Uterus (tissue), 3 donors: ENCODE measurements at regions not wholly inside any gene's neighbourhood (a gene's known extent, or its start where the extent isn't known, plus 50 kb on each side); places are given as distances from the start of the nearest gene placed in this dataset.

Source experiments
- DNase-seq, 2 donors: peaks; one replicate each; pipeline ENCODE4 v3.0.0-alpha.2; 2019 to 2020
- H3K27ac ChIP-seq, 2 donors: fragments of 200-600 bp; sonication (generic); 1 replicate in 1 of 2; 2 replicates in 1 of 2; pipeline ENCODE4 v1.5.1; 2016 to 2018
- H3K27me3 ChIP-seq, 2 donors: fragments of 200-600 bp; sonication (generic); one replicate each; pipeline ENCODE4 v1.5.1; 2018 to 2019; ENCODE audit warnings: control low read depth in 1 of 2
- H3K36me3 ChIP-seq, 2 donors: fragments of 200-600 bp; sonication (generic); one replicate each; pipeline ENCODE4 v1.5.1; 2019; ENCODE audit warnings: control low read depth in 1 of 2
- H3K4me1 ChIP-seq, 2 donors: fragments of 200-600 bp; sonication (generic); one replicate each; pipeline ENCODE4 v1.5.1; 2018 to 2019; ENCODE audit warnings: control low read depth in 1 of 2
- H3K4me3 ChIP-seq, 2 donors: fragments of 200-600 bp; sonication (generic); 1 replicate in 1 of 2; 2 replicates in 1 of 2; pipeline ENCODE4 v1.5.1; 2018 to 2019; ENCODE audit warnings: mild to moderate bottlenecking in 1 of 2
- H3K9me3 ChIP-seq, 2 donors: fragments of 200-600 bp; sonication (generic); one replicate each; pipeline ENCODE4 v1.5.1; 2019; ENCODE audit warnings: control low read depth in 1 of 2
- CTCF ChIP-seq, 4 experiments: fragments of 200-600 bp in 2 of 4; fragments of 450-650 bp in 2 of 4; sonication (generic) in 2 of 4; IDR thresholded peaks; one replicate each; pipeline ENCODE4 v1.5.1; 2016 to 2019; ENCODE audit warnings: antibody characterized with exemption in 4 of 4, mild to moderate bottlenecking in 2 of 4, moderate library complexity in 1 of 4
- POLR2A ChIP-seq, 2 donors: fragments of 450-650 bp; IDR thresholded peaks; one replicate each; pipeline ENCODE4 v1.6.1; 2016; ENCODE audit warnings: antibody characterized with exemption in 2 of 2, mild to moderate bottlenecking in 1 of 2, moderate library complexity in 1 of 2
- intact Hi-C: fragments of 100-400 bp; cut with DNase I; formaldehyde crosslinking; loops from one replicate; pipeline ENCODE4 v1.15.1; 2023; ENCODE audit warnings: low total_unique reads
- donor health status: DM: yes; HTN: yes; CAD: no.

GRCh38 chr5:136427426-136427825 is 62.1 kb upstream of the TRPC7 start:
- Histone ChIP-seq H3K9me3 (no peaks in the 10 kb centered on the region), H3K36me3 (no peaks in the 10 kb centered on the region), H3K4me3 (no peak overlapping the region), H3K27me3 (no peaks in the 10 kb centered on the region), H3K27ac (no peak overlapping the region), H3K4me1 (no peaks in the 10 kb centered on the region)
- intact Hi-C loops: no loop called here
- no peak for TF ChIP-seq POLR2A (IDR thresholded peaks at IDR 0.05)
- no peak for TF ChIP-seq CTCF (IDR thresholded peaks at IDR 0.05)
- no peak for DNase-seq

GRCh38 chr5:136425921-136426320 is 60.6 kb upstream of the TRPC7 start:
- Histone ChIP-seq H3K9me3 (no peaks in the 10 kb centered on the region), H3K27ac (no peak overlapping the region), H3K27me3 (no peaks in the 10 kb centered on the region), H3K4me1 (no peaks in the 10 kb centered on the region), H3K36me3 (no peaks in the 10 kb centered on the region), H3K4me3 (no peak overlapping the region)
- no peak for TF ChIP-seq POLR2A (IDR thresholded peaks at IDR 0.05)
- no peak for TF ChIP-seq CTCF (IDR thresholded peaks at IDR 0.05)
- no peak for DNase-seq
- intact Hi-C loops: no loop called here

GRCh38 chr5:136424835-136425584 is 59.7 kb upstream of the TRPC7 start:
- Histone ChIP-seq H3K27me3 (no peaks in the 10 kb centered on the region), H3K9me3 (no peaks in the 10 kb centered on the region), H3K36me3 (no peaks in the 10 kb centered on the region), H3K4me1 (no peaks in the 10 kb centered on the region), H3K4me3 (no peak overlapping the region), H3K27ac (no peak overlapping the region)
- no peak for TF ChIP-seq POLR2A (IDR thresholded peaks at IDR 0.05)
- TF ChIP-seq CTCF (IDR thresholded peaks at IDR 0.05): peak in 2 of 4 experiments; percentile 26 to 27
- DNase-seq: peak in 1 of 2 donors; percentile 31
- intact Hi-C loops: no loop called here

- TF ChIP-seq POLR2A (IDR thresholded peaks at IDR 0.05) (no peak), CTCF (IDR thresholded peaks at IDR 0.05) (no peak)
- Histone ChIP-seq H3K4me1 (no peaks in the 10 kb centered on the region), H3K27me3 (no peaks in the 10 kb centered on the region), H3K36me3 (no peaks in the 10 kb centered on the region), H3K27ac (no peak overlapping the region), H3K9me3 (no peaks in the 10 kb centered on the region), H3K4me3 (no peak overlapping the region)
- intact Hi-C loops: no loop called here
- DNase-seq: no peak
These were observed 58.7 kb upstream of the TRPC7 start for GRCh38 chr5:136423944-136424606.

GRCh38 chr5:136420168-136420898 is 55.0 kb upstream of the TRPC7 start:
- no peak for DNase-seq
- Histone ChIP-seq H3K4me1 (no peaks in the 10 kb centered on the region), H3K36me3 (no peaks in the 10 kb centered on the region), H3K4me3 (no peak overlapping the region), H3K9me3 (no peaks in the 10 kb centered on the region), H3K27ac (no peak overlapping the region), H3K27me3 (no peaks in the 10 kb centered on the region)
- no peak for TF ChIP-seq CTCF (IDR thresholded peaks at IDR 0.05)
- TF ChIP-seq POLR2A (IDR thresholded peaks at IDR 0.05): no peak
- intact Hi-C loops: no loop called here
